ENCODE measurements at regions not wholly inside any gene's neighbourhood (a gene's known extent, or its start where the extent isn't known, plus 50 kb on each side); places are given as distances from the start of the nearest gene placed in this dataset.

GRCh38 chr5:73359395-73359794, 89.2 kb downstream of the FOXD1 start:
- TF ChIP-seq CTCF (IDR thresholded peaks at IDR 0.05), result no peak
- Histone ChIP-seq H3K36me3 (no peaks in the 10 kb centered on the region), H3K9me3 (no peaks in the 10 kb centered on the region), H3K4me1 (no peaks in the 10 kb centered on the region), H3K4me3 (no peak overlapping the region), H3K27me3 (peaks cover 15 to 54% of the 10 kb centered on the region in 2 donors), H3K27ac (no peak overlapping the region)
- no peak for DNase-seq
- intact Hi-C loops (cut with DNase I), result no loop called here
- ATAC-seq, result no peak

- no peak for DNase-seq
- ATAC-seq, result no peak
- no peak for TF ChIP-seq CTCF (IDR thresholded peaks at IDR 0.05)
- Histone ChIP-seq H3K27ac (no peak overlapping the region), H3K4me3 (no peak overlapping the region), H3K27me3 (peaks cover 15 to 58% of the 10 kb centered on the region in 2 donors), H3K9me3 (no peaks in the 10 kb centered on the region), H3K36me3 (no peaks in the 10 kb centered on the region), H3K4me1 (no peaks in the 10 kb centered on the region)
- intact Hi-C loops (cut with DNase I), result no loop called here
Measured at GRCh38 chr5:73358366-73358765, 90.2 kb downstream of the FOXD1 start.

- intact Hi-C loops (cut with DNase I), result no loop called here
- Histone ChIP-seq H3K9me3 (no peaks in the 10 kb centered on the region), H3K27ac (no peak overlapping the region), H3K4me3 (no peak overlapping the region), H3K27me3 (peaks cover 15 to 57% of the 10 kb centered on the region in 2 donors), H3K4me1 (no peaks in the 10 kb centered on the region), H3K36me3 (no peaks in the 10 kb centered on the region)
- ATAC-seq (no peak), DNase-seq (no peak)
- TF ChIP-seq CTCF (IDR thresholded peaks at IDR 0.05), result no peak
Measured at GRCh38 chr5:73357576-73357975, 91.0 kb downstream of the FOXD1 start.

GRCh38 chr5:73355108-73355507, 93.5 kb downstream of the FOXD1 start:
- no peak for TF ChIP-seq CTCF (IDR thresholded peaks at IDR 0.05)
- H3K36me3 ChIP-seq, result no peaks in the 10 kb centered on the region
- no peak for DNase-seq
- no peaks in the 10 kb centered on the region for H3K4me1 ChIP-seq
- peaks cover 15 to 46% of the 10 kb centered on the region in 2 donors for H3K27me3 ChIP-seq
- no peak overlapping the region for H3K27ac ChIP-seq
- H3K9me3 ChIP-seq, result peaks cover 0 to 16% of the 10 kb centered on the region in 2 donors
- intact Hi-C loops (cut with DNase I), result no loop called here
- no peak overlapping the region for H3K4me3 ChIP-seq
- ATAC-seq, result no peak

GRCh38 chr5:73354406-73354805, 94.2 kb downstream of the FOXD1 start:
- intact Hi-C loops (cut with DNase I), result no loop called here
- H3K9me3 ChIP-seq, result peaks cover 0 to 23% of the 10 kb centered on the region in 2 donors
- peaks cover 15 to 46% of the 10 kb centered on the region in 2 donors for H3K27me3 ChIP-seq
- H3K27ac ChIP-seq, result no peak overlapping the region
- no peak overlapping the region for H3K4me3 ChIP-seq
- ATAC-seq (no peak), DNase-seq (no peak)
- H3K4me1 ChIP-seq, result no peaks in the 10 kb centered on the region
- no peaks in the 10 kb centered on the region for H3K36me3 ChIP-seq
- TF ChIP-seq CTCF (IDR thresholded peaks at IDR 0.05), result no peak
